MCF 10A (cell line): ENCODE measurements at regions not wholly inside any gene's neighbourhood (a gene's known extent, or its start where the extent isn't known, plus 50 kb on each side); places are given as distances from the start of the nearest gene placed in this dataset.

Experiments
- BruUV-seq: library from RNA; stranded (reverse); fragments of 400-500 nt; replicated peaks from 2 replicates; lab custom pipeline; 2021; lab: Mats Ljungman, UMichigan
- CTCF ChIA-PET: fragments of 300-600 bp; sonication (Branson Sonifier 250); formaldehyde crosslinking; extraction: SDS; loops from one replicate; lab custom pipeline; 2021; ENCODE audit warnings: antibody characterized with exemption, inconsistent platforms; lab: Yijun Ruan, JAX
- POLR2A ChIA-PET: fragments of 300-600, 350-650 bp; sonication (Branson Sonifier 250); formaldehyde crosslinking; extraction: SDS; loops from one replicate; lab custom pipeline; 2020; ENCODE audit warnings: antibody characterized with exemption, inconsistent platforms; lab: Yijun Ruan, JAX
- DNase-seq: peaks from one replicate; pipeline ENCODE4 v3.0.0-alpha.2; 2018; ENCODE audit not compliant: unreplicated experiment
- H3K27ac Mint-ChIP-seq: one replicate; pipeline ENCODE4 v1.8.0; 2022; ENCODE audit warnings: mild to moderate bottlenecking, low read depth, mixed read lengths; ENCODE audit not compliant: unreplicated experiment
- H3K27me3 Mint-ChIP-seq: one replicate; pipeline ENCODE4 v1.8.0; 2022; ENCODE audit warnings: mixed read lengths; ENCODE audit not compliant: insufficient read depth, unreplicated experiment
- H3K36me3 Mint-ChIP-seq: one replicate; pipeline ENCODE4 v1.8.0; 2022; ENCODE audit warnings: mild to moderate bottlenecking, moderate library complexity, mixed read lengths; ENCODE audit not compliant: insufficient read depth, unreplicated experiment
- H3K4me1 Mint-ChIP-seq: one replicate; pipeline ENCODE4 v1.8.0; 2022; ENCODE audit warnings: mixed read lengths; ENCODE audit not compliant: insufficient read depth, unreplicated experiment
- H3K4me3 Mint-ChIP-seq: one replicate; pipeline ENCODE4 v1.8.0; 2022; ENCODE audit warnings: mild to moderate bottlenecking, moderate library complexity, mixed read lengths; ENCODE audit not compliant: unreplicated experiment
- H3K9me3 Mint-ChIP-seq: one replicate; pipeline ENCODE4 v1.8.0; 2022; ENCODE audit warnings: mixed read lengths; ENCODE audit not compliant: unreplicated experiment
- intact Hi-C: fragments of 100-400 bp; cut with micrococcal nuclease; formaldehyde crosslinking; loops from 2 replicates; pipeline ENCODE4 v1.14.1; 2022
- TF ChIP-seq, protein P1 (sequence below): fragments of 200-600 bp; IDR thresholded peaks from one replicate; pipeline ENCODE4 v1.8.0; 2022; ENCODE audit warnings: antibody characterized with exemption, mild to moderate bottlenecking; ENCODE audit not compliant: unreplicated experiment

DNA sequence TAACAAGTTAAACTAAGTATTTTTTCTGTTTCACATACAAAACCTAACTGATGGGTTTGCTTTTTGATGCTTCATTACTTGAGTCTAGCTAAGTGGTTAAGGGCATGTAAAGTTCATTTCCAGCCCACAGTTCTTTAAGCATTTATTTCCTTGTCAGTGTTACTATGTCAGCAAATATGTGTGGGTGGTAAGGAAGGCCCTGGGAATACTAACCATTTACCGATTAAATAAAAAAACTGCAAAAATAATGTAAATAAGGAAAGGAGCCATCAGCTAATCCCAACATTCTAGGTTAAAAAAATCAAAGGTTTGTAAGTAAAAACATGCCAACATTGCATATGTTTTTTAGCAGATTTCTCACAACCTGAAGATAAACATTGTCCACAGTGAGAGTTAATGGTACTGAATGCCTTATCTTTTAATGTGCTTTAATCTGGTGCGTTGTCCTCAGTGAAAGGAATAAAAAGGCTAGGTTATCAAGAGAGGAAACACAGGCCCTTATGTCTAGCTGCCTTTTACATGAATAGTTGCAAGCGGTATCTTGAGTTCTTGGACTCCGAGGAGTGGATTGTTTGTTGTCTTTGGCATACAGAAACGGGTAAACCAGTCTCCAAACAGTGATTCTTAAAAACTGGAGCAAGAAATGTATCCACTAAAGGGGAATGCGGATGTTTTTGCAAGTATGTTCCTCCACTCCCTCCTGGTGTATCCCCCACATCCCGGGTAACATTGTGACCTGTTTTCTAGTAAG, 949.6 kb upstream of the SLC10A2 start:
- BruUV-seq, result no TSS peak
- H3K4me3 Mint-ChIP-seq, result no peak overlapping the region
- intact Hi-C loops, result no loop called here
- TF ChIP-seq, protein P1, sequence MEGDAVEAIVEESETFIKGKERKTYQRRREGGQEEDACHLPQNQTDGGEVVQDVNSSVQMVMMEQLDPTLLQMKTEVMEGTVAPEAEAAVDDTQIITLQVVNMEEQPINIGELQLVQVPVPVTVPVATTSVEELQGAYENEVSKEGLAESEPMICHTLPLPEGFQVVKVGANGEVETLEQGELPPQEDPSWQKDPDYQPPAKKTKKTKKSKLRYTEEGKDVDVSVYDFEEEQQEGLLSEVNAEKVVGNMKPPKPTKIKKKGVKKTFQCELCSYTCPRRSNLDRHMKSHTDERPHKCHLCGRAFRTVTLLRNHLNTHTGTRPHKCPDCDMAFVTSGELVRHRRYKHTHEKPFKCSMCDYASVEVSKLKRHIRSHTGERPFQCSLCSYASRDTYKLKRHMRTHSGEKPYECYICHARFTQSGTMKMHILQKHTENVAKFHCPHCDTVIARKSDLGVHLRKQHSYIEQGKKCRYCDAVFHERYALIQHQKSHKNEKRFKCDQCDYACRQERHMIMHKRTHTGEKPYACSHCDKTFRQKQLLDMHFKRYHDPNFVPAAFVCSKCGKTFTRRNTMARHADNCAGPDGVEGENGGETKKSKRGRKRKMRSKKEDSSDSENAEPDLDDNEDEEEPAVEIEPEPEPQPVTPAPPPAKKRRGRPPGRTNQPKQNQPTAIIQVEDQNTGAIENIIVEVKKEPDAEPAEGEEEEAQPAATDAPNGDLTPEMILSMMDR, result no peak
- DNase-seq, result no peak
- H3K27me3 Mint-ChIP-seq, result no peaks in the 10 kb centered on the region
- peaks cover 11% of the 10 kb centered on the region for H3K4me1 Mint-ChIP-seq
- H3K9me3 Mint-ChIP-seq, result no peaks in the 10 kb centered on the region
- no peaks in the 10 kb centered on the region for H3K36me3 Mint-ChIP-seq
- POLR2A ChIA-PET, result no interaction called here
- H3K27ac Mint-ChIP-seq, result no peak overlapping the region
- CTCF ChIA-PET, result no interaction called here

GRCh38 chr13:104014803-104015645, 948.8 kb upstream of the SLC10A2 start:
- POLR2A ChIA-PET, result interaction anchor here (1.0 kb wide), 1 partner anchor 10 kb away, joined by 4 read pairs; no protein-coding TSS in a partner anchor
- Mint-ChIP-seq H3K36me3 (no peaks in the 10 kb centered on the region), H3K9me3 (no peaks in the 10 kb centered on the region), H3K27me3 (no peaks in the 10 kb centered on the region), H3K27ac (no peak overlapping the region), H3K4me3 (no peak overlapping the region), H3K4me1 (peaks cover 11% of the 10 kb centered on the region)
- TF ChIP-seq, protein P1, result no peak
- intact Hi-C loops, result no loop called here
- no TSS peak for BruUV-seq
- CTCF ChIA-PET, result interaction anchor here (0.6 to 0.7 kb wide), 3 partner anchors 8 to 1139 kb away, joined by 3 to 5 read pairs (median 4); no protein-coding TSS in a partner anchor
- DNase-seq, result no peak

DNA sequence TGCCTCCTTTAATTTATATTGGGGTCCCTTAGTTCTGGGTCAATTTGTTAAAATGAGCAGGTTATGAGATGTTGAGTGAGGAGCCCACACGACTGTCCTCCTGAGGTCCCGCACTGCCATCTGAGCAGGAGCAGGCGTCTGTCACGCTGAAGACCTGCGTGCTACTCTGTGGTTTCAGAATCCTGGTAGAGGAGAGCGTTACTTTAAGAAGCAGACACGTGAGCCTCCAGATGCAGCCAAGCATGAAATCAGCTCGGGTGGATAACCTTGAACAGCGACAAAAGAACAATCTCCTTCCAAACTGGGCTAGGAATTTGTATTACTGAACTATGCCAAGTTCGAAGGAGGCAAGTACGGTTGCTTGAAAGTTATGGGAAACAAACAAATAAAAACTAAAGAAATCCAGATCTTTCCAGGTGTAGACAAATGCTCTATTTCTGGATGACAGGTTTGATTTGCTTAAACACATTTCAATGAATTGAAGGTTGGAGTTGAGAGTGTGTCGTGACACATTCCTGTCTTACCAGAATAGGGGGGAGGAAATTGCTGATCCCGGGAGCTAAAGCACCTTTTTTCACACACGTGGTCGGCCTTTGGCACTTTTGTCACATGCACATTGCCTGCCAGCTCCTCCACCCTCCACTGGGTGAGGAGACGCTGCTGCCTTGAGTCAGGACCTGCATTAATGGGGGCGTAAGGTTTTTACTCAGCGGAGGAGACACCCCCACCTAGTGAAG, 945.5 kb upstream of the SLC10A2 start:
- Mint-ChIP-seq H3K36me3 (no peaks in the 10 kb centered on the region), H3K4me1 (peaks cover 16% of the 10 kb centered on the region), H3K9me3 (no peaks in the 10 kb centered on the region), H3K27ac (no peak overlapping the region), H3K4me3 (no peak overlapping the region), H3K27me3 (no peaks in the 10 kb centered on the region)
- POLR2A ChIA-PET, result no interaction called here
- CTCF ChIA-PET, result interaction anchor here (0.5 kb wide), 1 partner anchor 70 kb away, joined by 3 read pairs; no protein-coding TSS in a partner anchor
- DNase-seq, result no peak
- BruUV-seq, result no TSS peak
- intact Hi-C loops, result no loop called here
- TF ChIP-seq, protein P1, result no peak
